LoVo (cell line): ENCODE measurements at regions not wholly inside any gene's neighbourhood (a gene's known extent, or its start where the extent isn't known, plus 50 kb on each side); places are given as distances from the start of the nearest gene placed in this dataset.
"Not testable (repeated sequence)": the region's sequence is repeated elsewhere in the genome, so short reads cannot be mapped to it uniquely, and the experiment has no call there.

Source experiments
- DNase-seq: peaks from one replicate; pipeline ENCODE4 v3.0.0-alpha.2; 2016; ENCODE audit warnings: low spot score

GRCh38 chr3:75394562-75395360 lies 269.4 kb upstream of the FRG2C start:
- DNase-seq = not testable (repeated sequence)

DNA sequence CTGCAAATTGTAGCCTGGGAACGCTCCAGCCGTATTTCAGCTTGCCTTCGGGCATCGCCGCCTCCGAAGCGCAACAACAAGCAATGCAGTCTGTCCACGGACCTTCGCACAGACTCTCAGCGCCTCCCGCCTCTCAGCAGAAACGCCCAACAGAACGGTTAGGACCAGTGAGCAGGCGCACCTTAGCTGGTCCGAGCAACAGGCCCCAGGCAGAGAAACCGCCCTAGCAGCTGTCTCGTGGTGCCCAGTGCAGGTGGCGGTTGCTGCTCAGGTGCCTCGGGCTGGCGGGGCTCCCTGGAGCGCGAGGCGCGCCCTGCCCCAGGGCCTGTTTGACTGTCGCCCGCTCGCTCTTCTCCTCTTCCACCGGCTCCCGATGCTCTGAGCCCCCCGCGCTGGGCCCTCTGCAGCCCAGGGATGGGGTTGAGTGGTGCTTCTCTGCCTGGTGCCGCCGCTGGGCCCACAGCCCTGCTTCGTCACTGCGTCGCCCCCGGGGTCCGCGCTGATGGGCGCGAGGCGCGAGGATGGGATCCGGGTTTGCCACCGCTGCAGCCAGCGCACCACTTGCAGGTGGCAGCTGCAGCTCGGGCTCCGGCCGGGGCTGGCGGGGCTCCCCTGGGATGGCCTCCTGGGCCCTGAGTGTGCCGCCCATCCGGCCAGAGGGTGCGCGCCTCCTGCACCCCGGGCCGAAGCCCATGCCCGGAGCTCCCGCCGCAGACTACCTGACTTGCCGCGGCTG lies 268.4 kb upstream of the FRG2C start:
- DNase-seq = no peak

GRCh38 chr3:75396316-75396802 lies 267.8 kb upstream of the FRG2C start:
- no peak for DNase-seq

GRCh38 chr3:75397486-75397885 lies 266.6 kb upstream of the FRG2C start:
- not testable (repeated sequence) for DNase-seq

DNA sequence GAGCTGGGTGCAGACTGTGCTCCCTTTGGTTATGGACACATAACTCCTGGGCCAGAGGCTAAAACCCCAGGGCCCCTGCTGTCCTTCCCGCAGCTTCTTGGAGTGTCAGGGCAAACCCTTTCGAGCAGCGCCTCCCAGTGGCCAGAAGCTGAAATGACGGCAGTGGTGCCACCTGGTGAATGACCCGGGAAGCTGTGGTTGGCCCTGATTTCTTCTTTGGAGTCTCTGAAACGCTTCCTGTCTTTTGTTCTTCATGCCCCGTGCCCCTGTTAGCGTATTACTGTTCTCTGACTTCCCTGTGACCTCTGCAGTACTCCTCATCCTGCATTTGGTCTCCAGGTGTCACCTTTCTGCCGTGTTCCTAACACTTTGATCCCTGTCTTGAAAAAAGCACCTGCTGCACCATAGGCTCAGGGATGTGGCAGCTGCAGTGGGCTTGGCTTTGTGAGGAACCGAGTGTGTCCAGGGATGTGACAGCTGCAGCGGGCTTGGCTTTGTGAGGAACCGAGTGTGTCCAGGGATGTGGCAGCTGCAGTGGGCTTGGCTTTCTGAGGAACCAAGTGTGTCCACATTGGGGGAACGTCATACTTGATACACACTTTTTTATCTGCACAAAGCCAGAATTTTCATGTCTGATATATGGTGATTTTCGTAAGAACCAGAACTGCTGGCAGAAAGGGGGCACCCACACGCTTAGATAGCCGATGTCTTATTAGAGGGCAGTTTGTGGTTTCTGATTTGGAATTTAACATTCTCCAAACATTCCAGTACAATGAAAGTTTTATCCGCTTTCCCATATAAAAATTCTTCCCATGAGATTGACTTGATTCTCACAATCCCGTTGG lies 241.8 kb upstream of the FRG2C start:
- not testable (repeated sequence) for DNase-seq

DNA sequence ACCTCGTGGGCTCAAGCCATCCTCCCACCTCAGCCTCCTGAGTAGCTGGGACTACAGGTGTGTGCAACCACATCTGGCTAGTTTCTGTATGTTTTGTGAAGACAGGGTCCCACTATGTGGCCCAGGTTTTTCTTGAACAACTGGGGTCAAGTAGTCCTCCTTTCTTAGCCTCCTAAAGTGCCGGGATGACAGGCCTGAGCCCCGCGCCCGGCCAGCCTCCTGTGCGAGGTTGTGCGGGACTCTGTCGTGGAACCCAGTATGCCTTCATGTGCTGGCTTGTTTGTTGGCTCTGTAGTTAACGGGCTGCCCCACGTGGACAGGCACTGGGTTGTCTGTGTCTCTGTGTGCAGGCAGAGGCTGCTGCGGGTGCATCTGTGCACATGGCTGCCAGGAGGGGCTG lies 238.7 kb upstream of the FRG2C start:
- not testable (repeated sequence) for DNase-seq

- not testable (repeated sequence) for DNase-seq
These were observed 236.6 kb upstream of the FRG2C start for GRCh38 chr3:75427486-75427885.

- not testable (repeated sequence) for DNase-seq
These were observed 236.2 kb upstream of the FRG2C start for GRCh38 chr3:75427906-75428305.

GRCh38 chr3:75429561-75430220 lies 234.4 kb upstream of the FRG2C start:
- peak; percentile 19 for DNase-seq

DNA sequence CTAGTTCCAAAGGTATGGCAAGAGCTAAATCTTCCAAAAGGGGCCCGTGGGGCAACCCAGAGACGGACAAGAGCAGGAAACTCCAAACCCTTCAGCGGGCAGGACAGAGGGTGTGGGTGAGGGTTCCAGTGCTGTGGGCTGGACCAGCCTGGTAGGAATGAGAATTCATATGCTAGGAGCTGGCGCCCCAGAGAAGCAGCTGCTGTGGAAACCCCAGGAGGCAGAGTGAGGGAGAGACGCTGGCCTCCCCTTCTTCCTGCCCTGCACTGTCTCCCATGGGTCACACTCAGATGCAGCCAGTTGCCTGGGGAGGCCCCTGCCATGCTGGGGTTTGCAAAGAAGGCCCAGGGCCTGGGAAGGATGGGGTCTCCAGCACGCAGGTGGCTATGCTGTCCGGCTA lies 233.7 kb upstream of the FRG2C start:
- DNase-seq = not testable (repeated sequence)

GRCh38 chr3:75431120-75431519 lies 233.0 kb upstream of the FRG2C start:
- not testable (repeated sequence) for DNase-seq

- DNase-seq = not testable (repeated sequence)
These were observed 231.7 kb upstream of the FRG2C start for GRCh38 chr3:75432466-75432865.

- peak; percentile 22 for DNase-seq
These were observed 231.2 kb upstream of the FRG2C start for GRCh38 chr3:75432885-75433284.

GRCh38 chr3:75433295-75433694 lies 230.8 kb upstream of the FRG2C start:
- DNase-seq = not testable (repeated sequence)

GRCh38 chr3:75434276-75434912 lies 229.7 kb upstream of the FRG2C start:
- DNase-seq = not testable (repeated sequence)

DNA sequence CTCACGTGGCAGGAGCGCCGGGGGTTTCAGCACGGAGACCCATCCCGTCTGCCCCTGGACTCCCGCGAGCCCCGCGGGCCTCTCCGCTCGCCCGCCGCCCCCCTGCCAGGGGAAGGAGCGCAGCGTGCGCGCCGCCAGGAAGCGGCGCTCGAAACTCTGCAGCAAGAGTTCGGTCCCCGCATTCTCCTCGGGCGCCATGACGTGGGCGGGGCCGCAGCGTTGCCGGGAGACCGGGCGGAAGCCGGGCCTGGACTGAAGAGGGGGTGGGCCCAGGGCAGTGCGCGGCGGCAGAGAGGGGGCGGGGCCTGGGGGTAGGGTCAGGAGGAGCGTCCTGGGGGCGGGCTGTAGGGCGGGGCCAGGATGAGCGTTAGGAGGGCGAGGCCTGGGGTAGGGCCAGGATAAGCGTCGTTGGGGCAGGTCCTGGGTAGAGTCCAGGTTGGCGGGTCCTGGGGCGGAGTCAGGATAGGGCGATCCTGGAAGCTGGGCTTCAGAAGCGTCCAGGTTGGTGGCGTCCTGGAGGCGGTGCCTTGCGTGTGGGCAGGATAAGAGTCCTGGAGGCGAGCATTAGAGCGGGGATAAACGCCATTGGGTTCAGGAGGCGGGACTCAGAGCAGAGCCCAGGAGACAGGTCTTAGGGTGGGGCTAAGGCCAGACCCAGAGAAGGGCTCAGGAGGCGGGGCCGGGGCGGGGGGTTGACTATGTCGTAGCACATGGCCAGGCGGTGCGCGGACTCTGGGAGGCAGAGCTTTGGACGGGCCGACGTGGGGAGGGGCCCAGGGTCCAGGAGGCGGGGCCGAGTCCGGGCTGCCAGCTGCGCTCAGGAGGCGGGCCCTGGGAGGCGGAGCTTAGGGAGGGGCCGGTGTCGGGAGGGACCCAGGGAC lies 229.0 kb upstream of the FRG2C start:
- DNase-seq = peak; percentile 84

GRCh38 chr3:75435794-75436400 lies 228.2 kb upstream of the FRG2C start:
- DNase-seq = peak; percentile 71

- DNase-seq = not testable (repeated sequence)
These were observed 223.1 kb upstream of the FRG2C start for GRCh38 chr3:75440986-75441385.

- not testable (repeated sequence) for DNase-seq
These were observed 219.5 kb upstream of the FRG2C start for GRCh38 chr3:75444634-75445033.

DNA sequence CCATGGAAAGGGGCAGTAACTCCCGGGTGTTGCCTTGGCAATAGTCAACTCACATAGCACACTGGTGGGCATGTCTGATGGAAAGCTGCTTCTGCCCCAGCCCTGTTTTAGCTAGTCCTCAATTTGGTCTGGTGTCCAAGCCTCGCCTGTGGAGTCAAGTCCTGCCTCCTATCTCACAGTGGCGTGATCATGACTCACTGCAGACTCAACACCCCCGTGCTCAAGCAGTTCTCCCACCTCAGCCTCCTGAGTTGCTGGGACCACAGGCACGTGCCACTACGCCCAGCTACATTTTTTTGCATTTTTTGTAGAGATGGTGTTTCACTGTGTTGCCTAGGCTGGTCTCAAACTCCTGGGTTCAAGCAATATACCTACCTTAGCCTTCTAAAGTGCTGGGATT lies 218.9 kb upstream of the FRG2C start:
- DNase-seq = not testable (repeated sequence)
